NAMALWA (cell line): ENCODE measurements at regions not wholly inside any gene's neighbourhood (a gene's known extent, or its start where the extent isn't known, plus 50 kb on each side); places are given as distances from the start of the nearest gene placed in this dataset.

ENCODE experiments used
- DNase-seq: peaks from one replicate; pipeline ENCODE4 v3.0.0-alpha.2; 2015; ENCODE audit warnings: low spot score

GRCh38 chrX:11056322-11057176 is 54.6 kb upstream of the HCCS start:
- no peak for DNase-seq

DNA sequence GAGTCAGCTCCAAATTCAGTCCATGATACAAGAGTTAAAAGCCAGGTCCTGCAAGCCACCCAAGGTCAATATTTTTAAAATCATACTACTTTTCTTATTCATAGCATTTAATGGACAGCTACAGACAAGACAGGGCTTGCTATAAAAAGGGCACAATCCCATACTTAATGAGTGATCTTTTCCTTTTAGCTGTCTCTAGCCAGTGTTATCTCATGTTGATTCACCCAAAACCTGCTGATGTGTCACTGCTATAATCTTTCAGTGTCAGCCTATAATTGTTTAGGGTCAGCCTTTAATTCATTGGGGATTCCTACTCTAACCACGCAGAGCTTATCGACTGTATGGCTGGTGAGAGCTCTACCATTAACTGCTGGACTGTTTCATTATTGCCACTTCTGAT is 51.2 kb upstream of the HCCS start:
- DNase-seq = no peak
